NCI-H748 treated with DMSO at 0.1 percent for 48 hours (cell line): ENCODE measurements at regions not wholly inside any gene's neighbourhood (a gene's known extent, or its start where the extent isn't known, plus 50 kb on each side); places are given as distances from the start of the nearest gene placed in this dataset.

ENCODE experiments used
- DNase-seq: peaks from one replicate; lab custom pipeline; 2025; lab: John Stamatoyannopoulos, UW

DNA sequence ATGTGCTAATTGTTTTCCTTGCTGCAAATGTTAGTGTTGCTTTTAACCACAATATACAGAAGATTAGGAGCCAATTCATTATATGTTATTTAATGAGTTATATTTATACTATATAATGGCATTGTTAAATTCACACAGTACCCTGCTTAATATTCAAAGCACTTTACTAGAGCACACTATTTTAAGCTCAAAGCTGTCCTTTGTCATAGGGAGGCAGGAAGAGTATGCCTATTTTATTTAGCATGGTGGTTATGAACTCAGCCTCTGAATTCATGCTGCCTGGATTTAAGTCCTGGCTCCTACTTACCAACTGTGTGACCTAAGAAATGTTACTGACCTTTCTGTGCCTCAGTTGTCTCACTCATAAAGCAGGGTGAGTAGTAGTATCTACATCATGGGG, 80.5 kb downstream of the FASTKD2 start:
- DNase-seq = no peak

- DNase-seq = no peak
Measured at GRCh38 chr2:206846331-206846730, 80.9 kb downstream of the FASTKD2 start.

- DNase-seq = no peak
Measured at GRCh38 chr2:206846981-206847834, 81.8 kb downstream of the FASTKD2 start.

DNA sequence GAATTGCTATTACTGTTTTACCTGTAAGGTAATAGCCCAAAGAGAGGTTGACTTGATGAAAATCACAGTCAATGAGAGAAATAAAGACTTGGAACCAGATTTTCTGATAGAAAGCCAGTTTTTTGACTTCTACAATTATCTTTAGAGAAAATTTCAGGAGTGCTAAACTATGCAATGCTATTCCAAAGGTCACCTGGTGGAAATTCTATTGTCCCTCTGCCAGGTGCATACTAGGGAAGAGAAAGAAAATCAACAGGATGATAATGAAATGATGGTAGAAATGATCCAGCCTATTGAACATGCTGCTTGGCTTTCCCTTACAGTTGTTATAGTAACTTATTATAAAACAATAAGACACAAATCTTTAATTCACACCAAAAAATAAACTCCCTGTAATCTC, 85.0 kb downstream of the FASTKD2 start:
- DNase-seq = no peak

- no peak for DNase-seq
Measured at GRCh38 chr2:206851521-206851920, 86.1 kb downstream of the FASTKD2 start.

- DNase-seq = no peak
Measured at GRCh38 chr2:206853915-206854314, 85.4 kb upstream of the CPO start.

GRCh38 chr2:206855585-206856433, 83.5 kb upstream of the CPO start:
- DNase-seq = no peak

DNA sequence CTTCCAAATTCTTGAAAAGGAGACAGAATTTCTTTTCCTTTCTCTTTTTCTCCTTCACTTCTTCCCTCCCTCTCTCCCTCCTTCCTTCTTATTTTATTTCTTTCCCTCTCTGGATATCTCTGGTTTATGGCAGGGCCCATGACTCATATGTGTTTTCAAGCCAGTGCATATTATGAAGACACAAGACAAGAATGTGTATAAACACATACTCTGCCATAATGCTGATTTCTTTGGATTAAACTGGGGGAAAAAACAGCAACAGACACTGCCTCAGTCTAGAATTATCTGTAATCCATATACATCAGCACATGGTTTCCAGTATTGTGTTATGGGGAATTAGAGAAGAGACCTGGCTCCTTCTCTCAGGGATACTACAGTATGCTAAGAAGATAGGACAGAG, 82.8 kb upstream of the CPO start:
- DNase-seq = no peak

- no peak for DNase-seq
Measured at GRCh38 chr2:206858687-206859329, 80.5 kb upstream of the CPO start.

DNA sequence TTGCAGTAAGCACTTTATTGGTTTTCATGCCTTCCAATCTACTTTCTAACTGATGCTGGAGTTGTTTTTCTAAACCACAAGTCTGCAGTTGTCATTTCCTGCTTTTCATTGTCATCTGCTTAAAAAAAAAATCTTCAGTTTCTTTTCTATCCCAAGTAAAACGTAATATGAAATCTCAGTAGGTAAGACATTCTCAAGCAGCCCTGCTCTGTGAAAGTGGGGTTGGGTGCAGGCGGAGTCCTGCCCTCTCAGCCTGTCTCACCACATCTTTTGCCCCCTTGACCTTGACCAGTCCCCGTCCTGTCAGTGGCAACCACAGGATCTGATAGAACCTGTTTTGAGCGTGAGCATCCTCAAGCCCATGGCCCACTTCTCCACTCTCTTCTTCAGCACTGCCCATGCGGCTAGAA, 80.0 kb upstream of the CPO start:
- DNase-seq = no peak

DNA sequence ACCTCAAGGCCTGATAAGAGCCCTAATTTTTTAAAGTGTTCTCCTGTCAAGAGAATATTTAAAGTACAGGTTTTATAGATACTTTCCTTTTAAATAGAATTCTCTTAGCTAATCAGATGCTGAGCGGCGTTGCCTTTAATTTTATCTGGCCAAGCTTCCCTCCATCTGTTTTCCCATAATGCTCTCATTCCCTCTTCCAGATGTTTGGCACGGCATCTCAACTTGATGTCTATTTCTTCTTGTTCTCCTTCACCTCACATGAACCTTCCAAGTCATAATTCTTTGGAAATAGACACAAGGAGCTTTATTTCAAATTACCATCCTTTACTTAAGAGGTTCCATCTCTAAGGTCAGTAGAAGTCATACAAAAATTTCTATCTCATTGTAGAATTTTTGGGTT, 76.1 kb upstream of the CPO start:
- no peak for DNase-seq

DNA sequence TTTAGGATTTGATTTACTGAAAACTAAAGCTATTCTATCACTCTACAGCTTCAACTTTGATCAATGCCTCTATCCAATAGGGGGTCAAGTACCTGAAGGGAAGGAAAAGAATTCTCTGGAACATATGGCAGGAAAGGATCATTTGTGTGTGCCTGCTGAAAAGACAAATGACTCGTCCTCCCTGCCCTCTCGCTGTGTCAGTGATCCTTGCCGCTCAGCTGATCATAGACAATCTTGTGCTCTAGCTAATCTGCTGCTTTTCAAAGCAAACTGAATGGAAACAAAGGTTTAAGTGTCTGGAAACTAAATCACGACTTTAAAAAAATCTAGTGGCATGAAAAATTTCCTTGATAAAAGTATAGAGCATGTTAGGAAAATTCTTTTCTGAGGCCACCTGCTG, 75.6 kb upstream of the CPO start:
- no peak for DNase-seq

GRCh38 chr2:206867006-206867405, 72.3 kb upstream of the CPO start:
- no peak for DNase-seq

DNA sequence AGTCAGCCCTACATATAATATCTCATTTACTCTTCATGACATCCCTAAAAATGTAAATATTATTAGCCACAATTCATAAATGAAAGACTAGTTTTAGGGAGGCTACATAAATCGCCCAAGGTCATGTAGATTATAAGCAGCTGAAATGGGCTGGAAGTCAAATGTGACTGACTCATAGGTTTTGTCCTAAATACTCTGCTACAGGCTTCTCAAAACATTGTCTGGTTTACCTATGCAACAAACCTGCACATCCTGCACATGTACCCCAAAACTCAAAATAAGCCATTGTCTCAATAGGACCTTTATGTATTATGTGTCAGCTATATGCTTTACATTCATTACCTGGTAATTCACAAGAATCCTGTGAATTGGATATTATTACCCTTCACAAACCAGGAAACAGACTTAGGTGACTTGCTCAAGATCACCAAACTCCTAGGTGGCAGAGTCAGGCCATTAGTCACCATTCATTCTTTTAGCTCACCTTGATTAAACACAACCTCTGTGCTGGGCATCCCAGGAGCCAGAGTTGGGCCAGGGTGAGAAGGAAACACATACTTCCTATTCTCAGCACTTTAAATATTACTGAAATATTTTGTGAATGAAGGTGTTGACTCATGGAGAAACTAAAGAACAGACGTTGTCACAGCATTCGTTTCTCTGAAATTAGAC, 69.4 kb upstream of the CPO start:
- DNase-seq = no peak

- peak; percentile 16 for DNase-seq
Measured at GRCh38 chr2:206873423-206873822, 65.9 kb upstream of the CPO start.

GRCh38 chr2:206875701-206876100, 63.6 kb upstream of the CPO start:
- no peak for DNase-seq

GRCh38 chr2:206876216-206876860, 63.0 kb upstream of the CPO start:
- no peak for DNase-seq

- DNase-seq = no peak
Measured at GRCh38 chr2:206881708-206882410, 57.5 kb upstream of the CPO start.

- no peak for DNase-seq
Measured at GRCh38 chr2:206886696-206887095, 52.6 kb upstream of the CPO start.

DNA sequence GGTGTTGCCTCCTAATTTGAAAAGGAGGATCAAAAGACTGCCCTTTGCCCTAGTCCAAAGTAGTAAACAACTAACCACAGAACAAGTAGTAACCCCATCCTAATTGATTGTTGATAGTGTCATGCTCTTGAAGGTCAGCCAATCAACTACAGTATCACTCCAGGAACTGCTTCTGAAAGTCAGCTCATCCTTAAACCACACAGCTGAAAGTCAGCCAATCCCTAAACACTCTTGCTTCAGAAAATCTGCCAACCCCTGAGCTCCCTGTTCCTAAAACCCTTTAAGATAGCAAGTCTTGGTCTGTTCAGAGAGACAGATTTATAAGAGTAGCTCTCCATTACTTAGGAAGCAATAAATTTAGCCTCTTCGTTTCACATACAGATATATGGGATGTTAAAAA, 51.6 kb upstream of the CPO start:
- DNase-seq = no peak
